Natural killer cell (primary cell): ENCODE measurements at regions not wholly inside any gene's neighbourhood (a gene's known extent, or its start where the extent isn't known, plus 50 kb on each side); places are given as distances from the start of the nearest gene placed in this dataset.

Source experiments
- ATAC-seq, 3 donors: fragments of 150-1000 bp in 2 of 3; fragments of 200-7000 bp in 1 of 3; cut with Tn5 transposase; 1 replicate in 1 of 3; 2 replicates in 2 of 3; pipeline ENCODE4 v1.10.0; 2021; ENCODE audit warnings: mild to moderate bottlenecking in 2 of 3, moderate library complexity in 2 of 3
- DNase-seq, 2 donors: peaks; one replicate each; pipeline versions ENCODE4 v3.0.0 to v3.0.0-alpha.2; 2013 to 2021; ENCODE audit warnings: mixed read lengths in 1 of 2
- H3K27ac ChIP-seq: one replicate; pipeline ENCODE4 v1.5.1; 2013; ENCODE audit warnings: mild to moderate bottlenecking, low read length
- H3K27me3 ChIP-seq: one replicate; pipeline ENCODE4 v1.6.1; 2013; ENCODE audit warnings: low read length; ENCODE audit not compliant: control insufficient read depth, insufficient read depth
- H3K36me3 ChIP-seq: one replicate; pipeline ENCODE4 v1.6.1; 2013; ENCODE audit warnings: low read length; ENCODE audit not compliant: control insufficient read depth, insufficient read depth
- H3K4me1 ChIP-seq: one replicate; pipeline ENCODE4 v1.6.1; 2013; ENCODE audit warnings: low read length; ENCODE audit not compliant: control insufficient read depth, insufficient read depth
- H3K4me3 ChIP-seq: one replicate; pipeline ENCODE4 v1.5.1; 2013; ENCODE audit warnings: low read length
- H3K9me3 ChIP-seq: one replicate; pipeline ENCODE4 v1.6.1; 2013; ENCODE audit warnings: low read length; ENCODE audit not compliant: control insufficient read depth, insufficient read depth
- H3K27ac Mint-ChIP-seq, 2 donors: one replicate each; pipeline ENCODE4 v1.8.0; 2022; ENCODE audit warnings: mild to moderate bottlenecking in 2 of 2, mixed read lengths in 2 of 2, moderate library complexity in 1 of 2
- H3K27me3 Mint-ChIP-seq, 2 donors: one replicate each; pipeline ENCODE4 v1.8.0; 2022; ENCODE audit warnings: low read depth in 2 of 2, mixed read lengths in 2 of 2
- H3K36me3 Mint-ChIP-seq: one replicate; pipeline ENCODE4 v1.8.0; 2022; ENCODE audit warnings: mixed read lengths
- H3K4me1 Mint-ChIP-seq, 2 donors: one replicate each; pipeline ENCODE4 v1.8.0; 2022; ENCODE audit warnings: mixed read lengths in 2 of 2
- H3K4me3 Mint-ChIP-seq: one replicate; pipeline ENCODE4 v1.8.0; 2022; ENCODE audit warnings: mild to moderate bottlenecking, moderate library complexity, mixed read lengths
- H3K9me3 Mint-ChIP-seq, 2 donors: one replicate each; pipeline ENCODE4 v1.8.0; 2022; ENCODE audit warnings: mixed read lengths in 2 of 2
- WGBS: methylation state at CpG from one replicate; pipeline ENCODE4 v1.1.7; 2013; ENCODE audit warnings: missing lambda C conversion rate; ENCODE audit not compliant: insufficient coverage; 5-methylcytosine and 5-hydroxymethylcytosine counted together
- intact Hi-C: fragments of 100-400 bp; cut with micrococcal nuclease; formaldehyde crosslinking; loops from one replicate; pipeline ENCODE4 v1.14.2; 2022
- TF ChIP-seq, protein P1 (sequence below): fragments of 200-600 bp; IDR thresholded peaks from one replicate; pipeline ENCODE4 v1.8.0; 2022; ENCODE audit warnings: antibody characterized with exemption

DNA sequence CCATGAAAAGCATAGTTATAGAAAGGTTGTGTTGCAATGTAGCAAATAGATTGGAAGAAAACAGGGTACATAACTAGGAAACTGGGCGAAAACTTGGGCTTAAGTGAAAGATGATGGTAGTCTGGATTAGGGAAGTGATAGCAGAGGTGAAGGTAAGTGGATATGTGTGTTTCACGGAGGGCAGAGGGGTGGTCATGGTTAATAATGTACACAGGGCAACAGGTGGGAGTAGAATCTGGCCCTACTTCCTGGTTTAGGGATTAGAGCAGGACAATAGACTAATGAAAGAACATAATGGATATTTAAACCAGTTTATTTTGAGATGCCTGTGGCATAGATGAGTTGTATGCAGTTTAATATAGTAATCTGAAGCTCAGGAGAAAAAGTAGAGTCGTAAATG lies 257.3 kb upstream of the SPRY2 start:
- Mint-ChIP-seq H3K4me1 (no peaks in the 10 kb centered on the region), H3K27ac (no peak overlapping the region), H3K4me3 (no peak overlapping the region), H3K27me3 (no peaks in the 10 kb centered on the region), H3K9me3 (no peaks in the 10 kb centered on the region), H3K36me3 (no peaks in the 10 kb centered on the region)
- H3K9me3 ChIP-seq, result no peaks in the 10 kb centered on the region
- no peak overlapping the region for H3K4me3 ChIP-seq
- DNase-seq (no peak), ATAC-seq (no peak)
- H3K36me3 ChIP-seq, result no peaks in the 10 kb centered on the region
- H3K4me1 ChIP-seq, result no peaks in the 10 kb centered on the region
- intact Hi-C loops, result no loop called here
- H3K27me3 ChIP-seq, result no peaks in the 10 kb centered on the region
- TF ChIP-seq, protein P1, sequence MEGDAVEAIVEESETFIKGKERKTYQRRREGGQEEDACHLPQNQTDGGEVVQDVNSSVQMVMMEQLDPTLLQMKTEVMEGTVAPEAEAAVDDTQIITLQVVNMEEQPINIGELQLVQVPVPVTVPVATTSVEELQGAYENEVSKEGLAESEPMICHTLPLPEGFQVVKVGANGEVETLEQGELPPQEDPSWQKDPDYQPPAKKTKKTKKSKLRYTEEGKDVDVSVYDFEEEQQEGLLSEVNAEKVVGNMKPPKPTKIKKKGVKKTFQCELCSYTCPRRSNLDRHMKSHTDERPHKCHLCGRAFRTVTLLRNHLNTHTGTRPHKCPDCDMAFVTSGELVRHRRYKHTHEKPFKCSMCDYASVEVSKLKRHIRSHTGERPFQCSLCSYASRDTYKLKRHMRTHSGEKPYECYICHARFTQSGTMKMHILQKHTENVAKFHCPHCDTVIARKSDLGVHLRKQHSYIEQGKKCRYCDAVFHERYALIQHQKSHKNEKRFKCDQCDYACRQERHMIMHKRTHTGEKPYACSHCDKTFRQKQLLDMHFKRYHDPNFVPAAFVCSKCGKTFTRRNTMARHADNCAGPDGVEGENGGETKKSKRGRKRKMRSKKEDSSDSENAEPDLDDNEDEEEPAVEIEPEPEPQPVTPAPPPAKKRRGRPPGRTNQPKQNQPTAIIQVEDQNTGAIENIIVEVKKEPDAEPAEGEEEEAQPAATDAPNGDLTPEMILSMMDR, result no peak
- 92% methylated on average over 3 of the region's 3 CpGs for WGBS
- H3K27ac ChIP-seq, result no peak overlapping the region

DNA sequence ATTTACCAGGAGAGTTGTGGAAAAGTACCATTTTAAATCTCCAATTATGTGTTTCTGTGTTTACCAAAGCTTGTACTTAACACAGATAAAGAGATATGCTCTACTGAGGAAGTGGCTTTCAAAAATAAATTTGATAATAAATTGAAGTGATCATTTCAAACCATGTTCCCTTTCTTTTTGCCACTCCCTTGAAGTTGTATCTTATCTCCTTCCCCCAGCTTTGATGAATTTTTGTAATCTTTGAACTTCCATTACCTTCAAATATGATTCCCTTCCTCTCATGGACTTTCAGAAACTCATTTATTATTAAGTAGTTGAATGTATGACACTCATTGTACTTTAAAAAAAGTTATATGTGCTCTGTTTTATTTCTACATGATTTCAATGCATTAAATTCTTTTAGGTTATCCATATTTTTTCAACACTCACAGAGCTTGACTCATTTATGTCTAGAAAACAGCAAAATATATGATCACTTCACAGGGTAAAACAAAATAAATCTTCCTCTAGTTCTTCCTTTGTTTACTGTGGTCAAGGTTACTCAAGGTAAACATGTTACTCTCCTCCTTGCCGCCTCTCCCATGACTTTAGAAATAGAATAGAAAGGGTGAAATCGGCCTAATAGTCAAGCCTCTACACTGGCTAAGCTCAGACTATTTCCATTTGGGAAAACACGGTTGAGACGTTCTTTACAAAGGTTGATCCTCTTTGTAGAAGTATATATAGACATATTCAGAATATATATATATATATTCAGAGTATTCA lies 251.2 kb upstream of the SPRY2 start:
- H3K27ac ChIP-seq, result no peak overlapping the region
- no peaks in the 10 kb centered on the region for H3K27me3 ChIP-seq
- no peak for DNase-seq
- no peaks in the 10 kb centered on the region for H3K4me1 ChIP-seq
- Mint-ChIP-seq H3K9me3 (peaks cover 0 to 1% of the 10 kb centered on the region in 2 donors), H3K27me3 (no peaks in the 10 kb centered on the region), H3K36me3 (no peaks in the 10 kb centered on the region), H3K27ac (no peak overlapping the region), H3K4me3 (no peak overlapping the region), H3K4me1 (peaks cover 7% of the 10 kb centered on the region in 2 donors)
- no peaks in the 10 kb centered on the region for H3K9me3 ChIP-seq
- TF ChIP-seq, protein P1, result no peak
- H3K36me3 ChIP-seq, result no peaks in the 10 kb centered on the region
- no peak for ATAC-seq
- no peak overlapping the region for H3K4me3 ChIP-seq
- intact Hi-C loops, result no loop called here
- no CpG with 5 or more reads among the region's 4 CpGs for WGBS

DNA sequence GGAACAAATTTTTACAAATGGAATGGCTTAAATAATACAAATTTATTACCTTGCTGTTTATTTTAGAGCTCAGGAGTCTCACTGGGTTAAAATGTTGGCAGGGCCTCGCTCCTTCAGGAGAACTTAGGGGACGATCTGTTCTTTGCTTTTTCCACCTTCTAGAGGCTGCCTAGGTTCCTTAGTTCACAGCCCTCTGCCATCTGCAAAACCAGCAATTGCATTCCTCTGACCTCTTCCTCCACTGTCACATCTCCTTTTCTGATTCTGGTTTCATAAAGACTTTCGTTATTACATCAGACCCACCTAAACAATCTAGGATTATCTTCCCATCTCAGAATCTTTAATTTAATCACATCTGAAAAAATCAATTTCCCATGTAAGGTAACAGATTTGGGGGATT lies 249.6 kb upstream of the SPRY2 start:
- Mint-ChIP-seq H3K27me3 (no peaks in the 10 kb centered on the region), H3K9me3 (peaks cover 2 to 4% of the 10 kb centered on the region in 2 donors), H3K36me3 (no peaks in the 10 kb centered on the region), H3K27ac (no peak overlapping the region), H3K4me1 (peaks cover 7% of the 10 kb centered on the region in 2 donors), H3K4me3 (no peak overlapping the region)
- no peak overlapping the region for H3K4me3 ChIP-seq
- no peaks in the 10 kb centered on the region for H3K4me1 ChIP-seq
- 82% methylated on average over 3 of the region's 3 CpGs for WGBS
- H3K36me3 ChIP-seq, result no peaks in the 10 kb centered on the region
- ATAC-seq, result no peak
- DNase-seq, result no peak
- TF ChIP-seq, protein P1, result no peak
- H3K9me3 ChIP-seq, result no peaks in the 10 kb centered on the region
- no peak overlapping the region for H3K27ac ChIP-seq
- intact Hi-C loops, result no loop called here
- no peaks in the 10 kb centered on the region for H3K27me3 ChIP-seq

DNA sequence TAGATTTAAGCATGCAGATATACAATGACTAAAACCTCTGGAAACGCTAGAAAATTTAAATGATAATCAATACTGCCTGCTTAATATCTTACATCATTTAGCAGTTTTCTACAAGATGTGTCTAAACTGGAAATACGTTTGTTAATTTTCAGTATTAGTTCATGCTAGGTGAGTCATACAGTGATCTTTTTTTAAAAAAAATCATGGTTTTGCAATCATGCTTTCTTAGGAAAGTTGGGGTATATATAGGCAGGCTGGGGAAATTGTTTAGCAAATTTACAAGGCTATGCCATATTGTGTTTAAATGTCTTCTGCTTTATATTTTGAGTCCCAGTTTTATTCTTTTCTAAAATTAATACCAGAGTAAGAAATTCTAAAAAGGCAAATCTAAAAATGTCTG lies 245.4 kb upstream of the SPRY2 start:
- WGBS, result no CpG with 5 or more reads among the region's 2 CpGs
- H3K9me3 Mint-ChIP-seq, result peaks cover 2 to 4% of the 10 kb centered on the region in 2 donors

More for the DNA sequence above, 245.4 kb upstream of the SPRY2 start:
- Histone ChIP-seq H3K27ac (no peak overlapping the region), H3K36me3 (no peaks in the 10 kb centered on the region), H3K4me1 (no peaks in the 10 kb centered on the region), H3K9me3 (no peaks in the 10 kb centered on the region), H3K4me3 (no peak overlapping the region), H3K27me3 (no peaks in the 10 kb centered on the region)
- H3K27me3 Mint-ChIP-seq, result no peaks in the 10 kb centered on the region
- H3K27ac Mint-ChIP-seq, result no peak overlapping the region
- H3K36me3 Mint-ChIP-seq, result no peaks in the 10 kb centered on the region
- intact Hi-C loops, result no loop called here
- DNase-seq (no peak), ATAC-seq (no peak)
- H3K4me3 Mint-ChIP-seq, result no peak overlapping the region
- no peaks in the 10 kb centered on the region for H3K4me1 Mint-ChIP-seq
- TF ChIP-seq, protein P1, result no peak
